Activated CD4-positive, alpha-beta T cell treated with anti-CD3 and anti-CD28 coated beads for 36 hours (primary cell): ENCODE measurements at regions not wholly inside any gene's neighbourhood (a gene's known extent, or its start where the extent isn't known, plus 50 kb on each side); places are given as distances from the start of the nearest gene placed in this dataset.

Experiments used
- ATAC-seq: fragments of 200-7000 bp; cut with Tn5 transposase; one replicate; pipeline ENCODE4 v1.10.0; 2021; ENCODE audit warnings: mild to moderate bottlenecking, moderate library complexity
- CTCF ChIA-PET: fragments of 350-600 bp; sonication (Branson Sonifier 250); formaldehyde crosslinking; loops from one replicate; lab custom pipeline; 2021; ENCODE audit warnings: antibody characterized with exemption; lab: Charles Lee
- POLR2A ChIA-PET: fragments of 350-600 bp; sonication (Branson Sonifier 250); formaldehyde crosslinking; loops from one replicate; lab custom pipeline; 2021; ENCODE audit warnings: antibody characterized with exemption, inconsistent platforms; lab: Charles Lee
- DNase-seq: peaks from one replicate; pipeline ENCODE4 v3.0.0-alpha.2; 2020
- H3K27ac Mint-ChIP-seq: one replicate; pipeline ENCODE4 v1.8.0; 2021; ENCODE audit warnings: mixed read lengths
- H3K27me3 Mint-ChIP-seq: one replicate; pipeline ENCODE4 v1.8.0; 2021; ENCODE audit warnings: mixed read lengths
- H3K36me3 Mint-ChIP-seq: one replicate; pipeline ENCODE4 v1.8.0; 2021; ENCODE audit warnings: low read depth, mixed read lengths
- H3K4me1 Mint-ChIP-seq: one replicate; pipeline ENCODE4 v1.8.0; 2021; ENCODE audit warnings: mixed read lengths
- H3K4me3 Mint-ChIP-seq: one replicate; pipeline ENCODE4 v1.8.0; 2021; ENCODE audit warnings: mild to moderate bottlenecking, moderate library complexity, mixed read lengths
- H3K9me3 Mint-ChIP-seq: one replicate; pipeline ENCODE4 v1.8.0; 2021; ENCODE audit warnings: low read depth, mixed read lengths
- intact Hi-C, 2 experiments: fragments of 100-400 bp; cut with DNase I in 1 of 2; cut with micrococcal nuclease in 1 of 2; formaldehyde crosslinking; loops; one replicate each; pipeline versions ENCODE4 v1.14.2 to v1.15.1; 2022 to 2024; cut with DNase I, micrococcal nuclease

GRCh38 chr2:207276248-207276647 lies 110.5 kb upstream of the KLF7 start:
- H3K4me1 Mint-ChIP-seq = peaks cover 16% of the 10 kb centered on the region
- no peaks in the 10 kb centered on the region for H3K9me3 Mint-ChIP-seq
- ChIA-PET POLR2A (no interaction called here), CTCF (interaction anchor here (1.6 kb wide), 1 partner anchor 17 kb away, joined by 5 read pairs; no protein-coding TSS in a partner anchor)
- H3K36me3 Mint-ChIP-seq = no peaks in the 10 kb centered on the region
- no peak overlapping the region for H3K4me3 Mint-ChIP-seq
- no peaks in the 10 kb centered on the region for H3K27me3 Mint-ChIP-seq
- DNase-seq (no peak), ATAC-seq (no peak)
- no peak overlapping the region for H3K27ac Mint-ChIP-seq
- intact Hi-C loops = no loop called here

- CTCF ChIA-PET = interaction anchor here (1.6 kb wide), 1 partner anchor 18 kb away, joined by 5 read pairs; no protein-coding TSS in a partner anchor
- DNase-seq = no peak
- POLR2A ChIA-PET = no interaction called here
- Mint-ChIP-seq H3K36me3 (no peaks in the 10 kb centered on the region), H3K27me3 (no peaks in the 10 kb centered on the region), H3K4me1 (peaks cover 20% of the 10 kb centered on the region), H3K27ac (no peak overlapping the region), H3K9me3 (no peaks in the 10 kb centered on the region), H3K4me3 (no peak overlapping the region)
- intact Hi-C loops = no loop called here
- ATAC-seq = no peak
Observed at GRCh38 chr2:207276858-207277257, 111.1 kb upstream of the KLF7 start.

GRCh38 chr2:207279520-207279919 lies 113.8 kb upstream of the KLF7 start:
- Mint-ChIP-seq H3K9me3 (no peaks in the 10 kb centered on the region), H3K27ac (peak overlapping the region; percentile 63), H3K4me3 (no peak overlapping the region), H3K4me1 (peaks cover 42% of the 10 kb centered on the region), H3K36me3 (no peaks in the 10 kb centered on the region), H3K27me3 (no peaks in the 10 kb centered on the region)
- ChIA-PET CTCF (interaction anchor here (0.6 to 2.1 kb wide), 5 partner anchors 11 to 117 kb away, joined by 3 to 6 read pairs (median 3); no protein-coding TSS in a partner anchor), POLR2A (interaction anchor here (0.7 kb wide), 1 partner anchor 113 kb away, joined by 3 read pairs; no protein-coding TSS in a partner anchor)
- intact Hi-C loops = loop anchor here (2.0 kb wide), 3 partner anchors 39 to 55 kb away; no protein-coding TSS in a partner anchor
- DNase-seq = peak; percentile 32
- peak; percentile 87 for ATAC-seq

- H3K4me1 Mint-ChIP-seq = peaks cover 60% of the 10 kb centered on the region
- intact Hi-C loops = no loop called here
- POLR2A ChIA-PET = no interaction called here
- no peaks in the 10 kb centered on the region for H3K36me3 Mint-ChIP-seq
- H3K9me3 Mint-ChIP-seq = no peaks in the 10 kb centered on the region
- H3K27me3 Mint-ChIP-seq = no peaks in the 10 kb centered on the region
- CTCF ChIA-PET = interaction anchor here (1.7 kb wide), 1 partner anchor 139 kb away, joined by 5 read pairs; no protein-coding TSS in a partner anchor
- no peak overlapping the region for H3K4me3 Mint-ChIP-seq
- no peak for ATAC-seq
- no peak overlapping the region for H3K27ac Mint-ChIP-seq
- DNase-seq = no peak
Observed at GRCh38 chr2:207281436-207281835, 115.7 kb upstream of the KLF7 start.

- Mint-ChIP-seq H3K4me3 (peak overlapping the region; percentile 34), H3K9me3 (no peaks in the 10 kb centered on the region), H3K36me3 (no peaks in the 10 kb centered on the region), H3K4me1 (peaks cover 67% of the 10 kb centered on the region), H3K27me3 (no peaks in the 10 kb centered on the region), H3K27ac (peak overlapping the region; percentile 79)
- CTCF ChIA-PET = interaction anchor here (0.6 to 1.7 kb wide), 6 partner anchors 16 to 170 kb away, joined by 3 to 6 read pairs (median 4); no protein-coding TSS in a partner anchor
- no peak for DNase-seq
- intact Hi-C loops = no loop called here
- POLR2A ChIA-PET = interaction anchor here (0.8 to 1.2 kb wide), 3 partner anchors 48 to 208 kb away, joined by 3 to 5 read pairs (median 4); partner anchors contain the start of gene KLF7
- no peak for ATAC-seq
Observed at GRCh38 chr2:207282916-207283315, 117.2 kb upstream of the KLF7 start.

- H3K27ac Mint-ChIP-seq = peak overlapping the region; percentile 79
- no peaks in the 10 kb centered on the region for H3K36me3 Mint-ChIP-seq
- CTCF ChIA-PET = interaction anchor here (0.6 to 1.7 kb wide), 5 partner anchors 18 to 299 kb away, joined by 3 to 6 read pairs (median 4); no protein-coding TSS in a partner anchor
- no peaks in the 10 kb centered on the region for H3K27me3 Mint-ChIP-seq
- POLR2A ChIA-PET = interaction anchor here (1.0 to 1.2 kb wide), 2 partner anchors 117 to 209 kb away, joined by 4 to 5 read pairs; partner anchors contain the start of gene KLF7
- ATAC-seq (peak; percentile 34), DNase-seq (peak; percentile 36)
- H3K4me1 Mint-ChIP-seq = peaks cover 67% of the 10 kb centered on the region
- intact Hi-C loops = no loop called here
- H3K4me3 Mint-ChIP-seq = peak overlapping the region; percentile 34
- H3K9me3 Mint-ChIP-seq = no peaks in the 10 kb centered on the region
Observed at GRCh38 chr2:207283356-207283755, 117.6 kb upstream of the KLF7 start.

GRCh38 chr2:207284556-207285472 lies 119.1 kb upstream of the KLF7 start:
- intact Hi-C loops = loop anchor here (5.0 kb wide), 4 partner anchors 47 to 163 kb away; partner anchors contain the start of gene KLF7 (in 2 of the 2)
- DNase-seq (no peak), ATAC-seq (no peak)
- Mint-ChIP-seq H3K27me3 (no peaks in the 10 kb centered on the region), H3K27ac (peak overlapping the region; percentile 51), H3K4me3 (no peak overlapping the region), H3K36me3 (no peaks in the 10 kb centered on the region), H3K4me1 (peaks cover 70% of the 10 kb centered on the region), H3K9me3 (no peaks in the 10 kb centered on the region)
- POLR2A ChIA-PET = no interaction called here
- CTCF ChIA-PET = interaction anchor here (0.7 to 1.2 kb wide), 3 partner anchors 36 to 297 kb away, joined by 3 to 4 read pairs (median 3); no protein-coding TSS in a partner anchor

GRCh38 chr2:207285473-207285815 lies 119.7 kb upstream of the KLF7 start:
- ChIA-PET CTCF (interaction anchor here (1.2 to 2.0 kb wide), 2 partner anchors 25 to 59 kb away, joined by 3 to 6 read pairs; no protein-coding TSS in a partner anchor), POLR2A (interaction anchor here (1.0 kb wide), 1 partner anchor 48 kb away, joined by 3 read pairs; no protein-coding TSS in a partner anchor)
- ATAC-seq (no peak), DNase-seq (no peak)
- Mint-ChIP-seq H3K27me3 (no peaks in the 10 kb centered on the region), H3K36me3 (no peaks in the 10 kb centered on the region), H3K27ac (peak overlapping the region; percentile 51), H3K9me3 (no peaks in the 10 kb centered on the region), H3K4me1 (peaks cover 70% of the 10 kb centered on the region), H3K4me3 (no peak overlapping the region)
- intact Hi-C loops = loop anchor here (5.0 kb wide), 4 partner anchors 47 to 163 kb away; partner anchors contain the start of gene KLF7 (in 2 of the 2)

GRCh38 chr2:207286106-207286505 lies 120.4 kb upstream of the KLF7 start:
- intact Hi-C loops = loop anchor here (1.0 to 5.0 kb wide), 8 partner anchors 25 to 164 kb away; partner anchors contain the start of gene KLF7 (in 2 of the 2)
- CTCF ChIA-PET = interaction anchor here (1.2 to 2.0 kb wide), 2 partner anchors 24 to 58 kb away, joined by 3 to 6 read pairs; no protein-coding TSS in a partner anchor
- ATAC-seq = peak; percentile 65
- no peaks in the 10 kb centered on the region for H3K9me3 Mint-ChIP-seq
- POLR2A ChIA-PET = interaction anchor here (0.7 to 1.0 kb wide), 3 partner anchors 45 to 120 kb away, joined by 3 to 4 read pairs (median 3); no protein-coding TSS in a partner anchor
- peaks cover 77% of the 10 kb centered on the region for H3K4me1 Mint-ChIP-seq
- peaks cover 2% of the 10 kb centered on the region for H3K27me3 Mint-ChIP-seq
- DNase-seq = peak; percentile 15
- H3K27ac Mint-ChIP-seq = peak overlapping the region; percentile 53
- peaks cover 3% of the 10 kb centered on the region for H3K36me3 Mint-ChIP-seq
- no peak overlapping the region for H3K4me3 Mint-ChIP-seq

- no peaks in the 10 kb centered on the region for H3K9me3 Mint-ChIP-seq
- ATAC-seq (peak; percentile 40), DNase-seq (peak; percentile 63)
- peaks cover 2% of the 10 kb centered on the region for H3K27me3 Mint-ChIP-seq
- H3K36me3 Mint-ChIP-seq = peaks cover 3% of the 10 kb centered on the region
- no peak overlapping the region for H3K27ac Mint-ChIP-seq
- POLR2A ChIA-PET = interaction anchor here (0.6 kb wide), 1 partner anchor 96 kb away, joined by 3 read pairs; no protein-coding TSS in a partner anchor
- H3K4me3 Mint-ChIP-seq = no peak overlapping the region
- peaks cover 75% of the 10 kb centered on the region for H3K4me1 Mint-ChIP-seq
- CTCF ChIA-PET = interaction anchor here (0.9 to 1.5 kb wide), 4 partner anchors 10 to 41 kb away, joined by 3 to 5 read pairs (median 4); no protein-coding TSS in a partner anchor
- intact Hi-C loops = loop anchor here (5.0 kb wide), 4 partner anchors 44 to 166 kb away; partner anchors contain the start of gene KLF7 (in 2 of the 2)
Observed at GRCh38 chr2:207288628-207289027, 122.9 kb upstream of the KLF7 start.
